ENCODE measurements at regions not wholly inside any gene's neighbourhood (a gene's known extent, or its start where the extent isn't known, plus 50 kb on each side); places are given as distances from the start of the nearest gene placed in this dataset.
"Not testable (repeated sequence)": the region's sequence is repeated elsewhere in the genome, so short reads cannot be mapped to it uniquely, and the experiment has no call there.

- Histone ChIP-seq H2AFZ (ENCODE audit: low read length) (no peak overlapping the region), H3K4me3 (ENCODE audit: low read length) (no peak overlapping the region), H3K4me2 (ENCODE audit: low read depth, low read length) (no peak overlapping the region), H3K4me1 (ENCODE audit: low read length) (0 out of 2 replicates have a peak, but pooled peaks cover 9% of the 10 kb centered on the region), H3K9me2 (replicated peaks; ENCODE audit: insufficient read depth, low read length) (no peaks in the 10 kb centered on the region), H3K9ac (ENCODE audit: low read length) (no peak overlapping the region), H3F3A (ENCODE audit: insufficient read depth, low read length) (no peaks in the 10 kb centered on the region; the same call in 1 of the 2 replicates), H3K36me3 (replicated peaks; ENCODE audit: insufficient read depth, low read length) (no peaks in the 10 kb centered on the region), H4K20me1 (ENCODE audit: insufficient read depth, low read length) (no peaks in the 10 kb centered on the region), H3K9me3 (replicated peaks; ENCODE audit: insufficient read depth, low read length) (no peaks in the 10 kb centered on the region), H3K27me3 (replicated peaks; ENCODE audit: insufficient read depth, low read length) (no peaks in the 10 kb centered on the region), H3K27ac (ENCODE audit: low read length) (no peak overlapping the region), H3K79me2 (ENCODE audit: low read length) (no peaks in the 10 kb centered on the region)
- no peak for DNase-seq
- TF ChIP-seq, protein P1, sequence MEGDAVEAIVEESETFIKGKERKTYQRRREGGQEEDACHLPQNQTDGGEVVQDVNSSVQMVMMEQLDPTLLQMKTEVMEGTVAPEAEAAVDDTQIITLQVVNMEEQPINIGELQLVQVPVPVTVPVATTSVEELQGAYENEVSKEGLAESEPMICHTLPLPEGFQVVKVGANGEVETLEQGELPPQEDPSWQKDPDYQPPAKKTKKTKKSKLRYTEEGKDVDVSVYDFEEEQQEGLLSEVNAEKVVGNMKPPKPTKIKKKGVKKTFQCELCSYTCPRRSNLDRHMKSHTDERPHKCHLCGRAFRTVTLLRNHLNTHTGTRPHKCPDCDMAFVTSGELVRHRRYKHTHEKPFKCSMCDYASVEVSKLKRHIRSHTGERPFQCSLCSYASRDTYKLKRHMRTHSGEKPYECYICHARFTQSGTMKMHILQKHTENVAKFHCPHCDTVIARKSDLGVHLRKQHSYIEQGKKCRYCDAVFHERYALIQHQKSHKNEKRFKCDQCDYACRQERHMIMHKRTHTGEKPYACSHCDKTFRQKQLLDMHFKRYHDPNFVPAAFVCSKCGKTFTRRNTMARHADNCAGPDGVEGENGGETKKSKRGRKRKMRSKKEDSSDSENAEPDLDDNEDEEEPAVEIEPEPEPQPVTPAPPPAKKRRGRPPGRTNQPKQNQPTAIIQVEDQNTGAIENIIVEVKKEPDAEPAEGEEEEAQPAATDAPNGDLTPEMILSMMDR (IDR thresholded peaks at IDR 0.05; ENCODE audit: low read length), result no peak
- no peak for TF ChIP-seq EZH2 (optimal IDR thresholded peaks at IDR 0.05; ENCODE audit: low read depth, low read length)
- no peak for TF ChIP-seq EZH2phosphoT487 (IDR thresholded peaks at IDR 0.05; ENCODE audit: low read length)
Observed at GRCh38 chr6:834190-834589, 141.3 kb upstream of the EXOC2 start.

DNA sequence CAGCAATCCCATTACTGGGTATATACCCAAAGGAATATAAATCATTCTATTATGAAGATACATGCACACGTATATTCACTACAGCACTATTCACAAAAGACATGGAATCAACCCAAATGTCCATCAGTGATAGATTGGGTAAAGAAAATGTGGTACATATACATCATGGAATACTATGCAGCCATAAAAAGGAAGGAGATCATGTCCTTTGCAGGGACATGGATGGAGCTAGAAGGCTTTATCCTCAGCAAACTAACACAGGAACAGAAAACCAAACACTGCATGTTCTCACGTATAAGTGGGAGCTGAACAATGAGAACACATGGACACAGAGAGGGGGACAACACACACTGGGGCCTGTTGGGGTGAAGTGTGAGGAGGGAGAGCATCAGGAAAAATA is 139.9 kb upstream of the EXOC2 start:
- not testable (repeated sequence) for H3K4me3 ChIP-seq (ENCODE audit: low read length); H3K79me2 ChIP-seq (ENCODE audit: low read length); H3K27ac ChIP-seq (ENCODE audit: low read length); H3K4me1 ChIP-seq (ENCODE audit: low read length); H3K9me2 ChIP-seq (replicated peaks; ENCODE audit: insufficient read depth, low read length); H3K9me3 ChIP-seq (replicated peaks; ENCODE audit: insufficient read depth, low read length); H3K27me3 ChIP-seq (replicated peaks; ENCODE audit: insufficient read depth, low read length); H2AFZ ChIP-seq (ENCODE audit: low read length); H3F3A ChIP-seq (ENCODE audit: insufficient read depth, low read length); H3K36me3 ChIP-seq (replicated peaks; ENCODE audit: insufficient read depth, low read length); DNase-seq; H3K4me2 ChIP-seq (ENCODE audit: low read depth, low read length); H4K20me1 ChIP-seq (ENCODE audit: insufficient read depth, low read length); H3K9ac ChIP-seq (ENCODE audit: low read length)

- no peak for DNase-seq
- H3K27ac ChIP-seq (ENCODE audit: low read length), result no peak overlapping the region
- H3K4me3 ChIP-seq (ENCODE audit: low read length), result no peak overlapping the region
- no peaks in the 10 kb centered on the region; the same call in 1 of the 2 replicates for H3K9me3 ChIP-seq (replicated peaks; ENCODE audit: insufficient read depth, low read length)
- no peaks in the 10 kb centered on the region for H3K79me2 ChIP-seq (ENCODE audit: low read length)
- no peaks in the 10 kb centered on the region for H3K9me2 ChIP-seq (replicated peaks; ENCODE audit: insufficient read depth, low read length)
- no peak overlapping the region for H3K9ac ChIP-seq (ENCODE audit: low read length)
- TF ChIP-seq, protein P1 (IDR thresholded peaks at IDR 0.05; ENCODE audit: low read length), result no peak
- TF ChIP-seq EZH2phosphoT487 (IDR thresholded peaks at IDR 0.05; ENCODE audit: low read length) (no peak), EZH2 (optimal IDR thresholded peaks at IDR 0.05; ENCODE audit: low read depth, low read length) (no peak)
- H3K4me1 ChIP-seq (ENCODE audit: low read length), result 0 out of 2 replicates have a peak, but pooled peaks cover 6% of the 10 kb centered on the region
- no peak overlapping the region for H3K4me2 ChIP-seq (ENCODE audit: low read depth, low read length)
- no peak overlapping the region for H2AFZ ChIP-seq (ENCODE audit: low read length)
- H3F3A ChIP-seq (ENCODE audit: insufficient read depth, low read length), result no peaks in the 10 kb centered on the region; the same call in 1 of the 2 replicates
- no peaks in the 10 kb centered on the region for H4K20me1 ChIP-seq (ENCODE audit: insufficient read depth, low read length)
- H3K27me3 ChIP-seq (replicated peaks; ENCODE audit: insufficient read depth, low read length), result no peaks in the 10 kb centered on the region
- H3K36me3 ChIP-seq (replicated peaks; ENCODE audit: insufficient read depth, low read length), result no peaks in the 10 kb centered on the region
Observed at GRCh38 chr6:830667-831327, 137.9 kb upstream of the EXOC2 start.

- no peak for DNase-seq
- no peaks in the 10 kb centered on the region for H3K9me2 ChIP-seq (replicated peaks; ENCODE audit: insufficient read depth, low read length)
- H4K20me1 ChIP-seq (ENCODE audit: insufficient read depth, low read length), result no peaks in the 10 kb centered on the region
- no peak overlapping the region for H3K4me2 ChIP-seq (ENCODE audit: low read depth, low read length)
- H3K27ac ChIP-seq (ENCODE audit: low read length), result no peak overlapping the region
- no peaks in the 10 kb centered on the region for H3K4me1 ChIP-seq (ENCODE audit: low read length)
- no peak overlapping the region for H2AFZ ChIP-seq (ENCODE audit: low read length)
- no peaks in the 10 kb centered on the region; the same call in 1 of the 2 replicates for H3F3A ChIP-seq (ENCODE audit: insufficient read depth, low read length)
- no peak overlapping the region for H3K9ac ChIP-seq (ENCODE audit: low read length)
- no peak for TF ChIP-seq EZH2 (optimal IDR thresholded peaks at IDR 0.05; ENCODE audit: low read depth, low read length)
- TF ChIP-seq, protein P1 (IDR thresholded peaks at IDR 0.05; ENCODE audit: low read length), result no peak
- TF ChIP-seq EZH2phosphoT487 (IDR thresholded peaks at IDR 0.05; ENCODE audit: low read length), result no peak
- H3K79me2 ChIP-seq (ENCODE audit: low read length), result no peaks in the 10 kb centered on the region
- H3K9me3 ChIP-seq (replicated peaks; ENCODE audit: insufficient read depth, low read length), result no peaks in the 10 kb centered on the region; the same call in 1 of the 2 replicates
- no peak overlapping the region for H3K4me3 ChIP-seq (ENCODE audit: low read length)
- no peaks in the 10 kb centered on the region for H3K36me3 ChIP-seq (replicated peaks; ENCODE audit: insufficient read depth, low read length)
- H3K27me3 ChIP-seq (replicated peaks; ENCODE audit: insufficient read depth, low read length), result no peaks in the 10 kb centered on the region
Observed at GRCh38 chr6:829656-830055, 136.7 kb upstream of the EXOC2 start.

Measured in MM.1S (cell line).